HK-2 (cell line): ENCODE measurements at regions not wholly inside any gene's neighbourhood (a gene's known extent, or its start where the extent isn't known, plus 50 kb on each side); places are given as distances from the start of the nearest gene placed in this dataset.
"Not testable (repeated sequence)": the region's sequence is repeated elsewhere in the genome, so short reads cannot be mapped to it uniquely, and the experiment has no call there.

Experiments used
- DNase-seq: peaks from one replicate; pipeline ENCODE4 v3.0.0-alpha.2; 2018; ENCODE audit not compliant: unreplicated experiment

DNA sequence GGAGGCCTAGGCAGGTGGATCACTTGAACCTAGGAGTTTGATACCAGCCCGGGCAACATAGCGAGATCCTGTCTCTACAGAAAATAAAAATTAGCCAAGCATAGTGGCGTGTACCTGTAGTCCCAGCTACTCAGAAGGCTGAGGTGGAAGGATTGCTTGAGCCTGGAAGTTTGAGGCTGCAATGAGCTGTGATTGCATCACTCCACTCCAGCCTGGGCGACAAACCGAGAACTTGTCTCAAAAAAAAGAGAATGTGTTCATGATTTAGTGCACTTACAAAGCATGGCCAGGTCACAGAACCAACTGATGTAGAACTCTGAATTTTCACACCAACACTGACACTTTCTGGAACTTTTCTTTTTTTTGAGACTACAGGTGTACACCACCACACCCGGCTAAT lies 182.7 kb downstream of the ZFP64 start:
- DNase-seq: no peak

DNA sequence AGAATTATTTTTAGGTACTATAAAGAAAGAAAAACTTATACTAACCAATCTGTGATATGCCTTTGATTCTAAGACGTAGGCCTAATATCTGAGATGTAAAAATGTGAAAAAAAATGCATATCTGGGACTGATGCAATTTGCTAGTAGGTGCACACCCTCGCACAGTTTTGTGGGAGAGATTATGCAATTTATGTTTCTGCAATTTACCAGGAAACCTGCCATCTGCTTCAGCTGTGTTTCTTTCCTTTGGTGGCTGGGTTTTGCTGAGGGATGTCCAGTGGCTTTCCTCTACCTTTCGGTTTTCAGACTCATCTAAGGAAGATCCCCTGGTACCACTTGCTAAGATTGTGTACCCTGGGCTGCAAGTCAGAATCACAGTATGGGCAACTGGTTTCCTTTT lies 186.9 kb downstream of the ZFP64 start:
- DNase-seq: no peak

DNA sequence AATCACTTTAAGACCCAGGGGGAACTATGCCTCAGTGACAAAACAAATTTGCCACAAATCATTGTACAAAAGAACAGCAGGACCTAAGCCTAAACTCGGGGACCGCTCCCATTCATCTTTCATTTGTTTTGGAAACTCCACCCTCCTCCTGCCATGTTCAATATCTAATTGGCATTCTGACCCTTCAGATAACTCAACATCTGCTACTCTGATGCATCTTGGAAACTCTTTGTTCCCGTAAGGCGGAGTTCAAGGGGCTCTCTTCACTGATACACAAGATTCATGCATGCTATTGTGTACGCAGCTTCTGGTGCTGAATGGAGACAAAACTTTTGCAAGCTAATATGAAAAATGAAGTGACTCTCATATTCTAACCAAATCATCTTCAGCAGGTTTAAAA lies 187.6 kb downstream of the ZFP64 start:
- DNase-seq: no peak

DNA sequence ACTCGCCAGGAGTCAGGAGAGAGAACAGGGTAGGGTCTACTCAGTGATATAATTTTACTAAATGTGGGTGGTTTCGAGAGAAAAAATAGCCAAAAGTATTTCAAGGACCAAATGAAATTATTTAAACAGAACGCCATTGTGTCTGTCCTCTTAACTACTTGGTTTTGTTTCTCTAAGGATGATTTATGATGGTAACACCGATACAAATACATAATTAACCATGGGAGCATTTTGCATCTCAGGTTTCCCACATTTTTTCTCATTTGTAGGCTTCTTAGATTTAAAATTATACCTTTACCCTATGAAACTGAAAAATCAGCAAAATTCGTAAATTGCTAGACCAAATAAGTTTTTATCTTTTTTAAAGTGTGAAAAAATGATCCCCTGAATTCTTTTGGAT lies 188.2 kb downstream of the ZFP64 start:
- DNase-seq: no peak

DNA sequence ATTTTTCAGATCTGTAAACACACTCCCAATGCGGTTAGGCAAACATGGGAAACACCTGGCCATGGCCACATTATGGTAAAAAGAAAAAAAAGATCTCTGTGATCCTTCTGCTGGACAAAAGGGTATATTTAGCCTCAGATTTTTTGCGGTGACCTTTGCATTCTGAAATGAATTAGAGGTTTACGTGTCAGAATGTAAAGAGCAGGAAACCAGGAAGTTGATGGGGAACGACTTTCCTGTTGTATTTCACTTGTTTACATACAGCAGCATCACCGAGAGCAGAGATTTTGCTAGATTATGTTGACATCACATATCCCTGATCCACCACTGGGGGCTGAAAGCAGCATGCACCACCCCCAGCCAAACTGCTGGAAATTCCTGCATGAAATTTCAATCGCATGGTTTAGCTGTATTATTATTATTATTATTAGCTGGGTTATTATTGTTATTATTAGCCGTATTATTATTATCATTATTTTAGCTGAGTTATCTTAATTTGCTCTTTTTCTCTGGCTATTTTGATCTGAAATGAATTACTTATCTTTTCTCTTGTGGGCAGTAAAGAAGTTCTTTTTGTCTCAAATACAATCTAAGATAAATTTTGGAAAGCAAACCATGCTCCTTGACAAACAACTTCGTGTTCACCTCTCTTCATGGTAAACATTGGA lies 189.4 kb downstream of the ZFP64 start:
- DNase-seq: no peak

DNA sequence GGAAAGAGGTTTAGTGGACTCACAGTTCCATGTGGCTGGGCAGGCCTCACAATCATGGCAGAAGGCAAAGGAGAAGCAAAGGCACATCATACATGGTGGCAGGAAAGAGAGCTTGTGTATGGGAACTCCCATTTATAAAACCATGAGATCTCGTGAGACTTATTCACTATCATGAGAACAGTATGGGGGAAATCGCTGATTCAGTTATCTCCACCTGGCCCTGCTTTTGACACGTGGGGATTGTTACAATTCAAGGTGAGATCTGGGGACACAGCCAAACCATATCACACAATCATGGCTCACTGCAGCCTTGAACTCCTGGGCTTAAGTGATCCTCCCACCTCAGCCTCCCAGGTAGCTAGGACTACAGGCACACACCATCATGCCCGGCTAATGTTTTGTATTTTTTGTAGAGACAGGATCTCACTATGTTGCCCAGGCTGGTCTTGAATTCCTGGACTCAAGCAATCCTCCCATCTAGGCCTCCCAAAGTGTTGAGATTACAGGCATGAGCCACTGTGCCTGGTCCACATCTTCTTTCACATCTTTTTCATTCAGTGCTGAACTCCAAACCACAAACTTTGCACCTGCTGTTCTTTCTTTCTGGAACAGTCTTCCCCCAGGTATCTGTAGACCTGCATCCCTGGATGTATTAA lies 194.2 kb downstream of the ZFP64 start:
- DNase-seq: not testable (repeated sequence)

DNA sequence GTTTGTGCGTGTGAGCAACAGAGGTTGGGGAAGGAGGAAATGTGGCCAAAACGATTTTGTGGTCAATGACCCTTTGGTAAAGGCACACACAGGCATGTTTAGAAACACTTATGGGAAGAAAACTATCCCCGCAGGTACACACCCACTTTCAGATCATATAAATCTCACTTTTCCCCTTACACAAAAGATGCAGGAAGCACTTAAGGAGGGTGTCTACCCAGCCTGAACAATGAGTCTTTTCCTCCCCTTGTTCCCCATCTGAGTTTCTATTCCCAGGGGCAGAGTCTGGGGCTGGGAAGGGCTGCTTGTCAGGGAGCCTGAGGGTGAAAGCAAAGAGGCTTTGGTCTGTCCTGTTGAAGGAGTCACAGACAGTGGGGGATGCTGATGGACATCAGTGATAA lies 193.2 kb upstream of the SALL4 start:
- no peak for DNase-seq

DNA sequence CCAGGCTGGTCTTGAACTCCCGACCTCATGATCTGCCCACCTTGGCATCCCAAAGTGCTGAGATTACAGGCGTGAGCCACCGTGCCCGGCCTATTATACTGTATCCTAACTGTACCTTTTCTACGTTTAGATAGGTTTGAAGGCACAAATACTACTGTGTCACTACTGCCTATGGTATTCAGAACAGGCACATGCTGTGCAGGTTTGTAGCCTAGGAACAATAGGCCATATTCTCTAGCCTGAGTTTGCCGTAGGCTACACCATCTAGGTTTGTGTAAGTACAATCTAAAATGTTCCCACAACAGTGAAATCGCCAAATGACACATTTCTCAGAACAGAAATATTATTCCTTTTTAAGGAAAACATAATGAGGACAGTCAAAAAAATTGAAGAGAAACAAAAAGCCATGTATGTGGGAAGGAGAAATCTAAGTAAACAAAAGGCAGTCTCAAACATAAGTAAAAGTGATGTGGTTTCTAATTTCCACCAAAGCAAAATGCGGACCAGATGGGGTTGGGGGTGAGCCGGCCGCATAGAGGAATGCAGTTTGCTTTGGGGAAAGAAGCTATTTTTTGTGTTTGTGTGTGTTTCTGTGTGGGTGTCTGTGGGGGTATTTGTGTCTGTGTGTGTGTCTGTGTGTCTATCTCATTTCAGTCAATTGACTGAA lies 192.6 kb upstream of the SALL4 start:
- no peak for DNase-seq

DNA sequence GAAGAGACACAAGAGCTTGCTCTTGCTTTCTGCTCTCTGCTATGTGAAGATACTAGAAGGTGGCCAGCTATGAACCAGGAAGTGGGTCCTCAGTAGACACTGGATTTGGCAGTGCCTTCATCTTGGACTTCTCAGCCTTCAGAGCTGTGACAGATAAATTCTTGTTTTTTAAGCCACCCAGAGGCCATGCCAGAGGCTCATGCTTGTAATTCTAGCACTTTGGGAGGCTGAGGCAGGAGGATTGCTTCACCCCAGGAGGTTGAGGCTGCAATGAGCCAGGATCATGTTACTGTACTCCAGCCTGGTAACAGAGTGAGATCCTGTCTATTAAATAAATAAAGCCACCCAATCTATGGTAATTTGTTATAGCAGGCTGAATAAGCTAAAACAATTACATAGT lies 185.5 kb upstream of the SALL4 start:
- no peak for DNase-seq

DNA sequence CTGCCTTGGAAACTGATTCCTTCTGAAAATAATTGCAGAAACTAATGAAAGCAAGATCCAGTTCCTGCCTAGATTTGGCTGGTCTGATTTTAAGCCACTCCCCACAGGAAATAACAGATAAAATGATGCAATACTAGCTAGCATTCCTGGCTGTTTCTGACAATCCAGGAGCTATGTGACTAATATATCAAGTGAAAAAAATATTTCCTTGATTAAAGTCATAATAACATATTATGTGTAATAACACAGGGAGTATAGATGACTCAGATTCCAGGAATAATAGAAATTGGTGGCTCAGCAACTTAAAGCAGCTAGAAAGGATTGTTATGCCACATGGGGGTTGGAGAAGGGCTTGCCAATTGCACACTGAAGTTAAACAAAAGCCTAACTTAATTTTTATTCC lies 182.7 kb upstream of the SALL4 start:
- no peak for DNase-seq

DNA sequence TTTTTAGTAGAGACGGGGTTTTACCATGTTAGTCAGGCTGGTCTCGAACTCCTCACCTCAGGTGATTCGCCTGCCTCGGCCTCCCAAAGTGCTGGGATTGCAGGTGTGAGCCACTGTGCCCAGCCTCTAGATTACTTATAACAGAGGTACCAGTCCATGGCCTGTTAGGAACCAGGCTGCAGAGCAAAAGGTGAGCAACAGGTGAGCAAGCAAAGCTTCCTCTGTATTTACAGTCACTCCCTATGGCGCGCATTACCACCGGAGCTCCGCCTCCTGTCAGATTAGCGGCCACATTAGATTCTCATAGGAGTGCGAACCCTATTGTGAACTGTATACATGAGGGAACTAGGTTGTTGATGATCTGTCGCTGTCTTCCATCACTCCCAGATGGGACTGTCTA lies 178.0 kb upstream of the SALL4 start:
- no peak for DNase-seq

DNA sequence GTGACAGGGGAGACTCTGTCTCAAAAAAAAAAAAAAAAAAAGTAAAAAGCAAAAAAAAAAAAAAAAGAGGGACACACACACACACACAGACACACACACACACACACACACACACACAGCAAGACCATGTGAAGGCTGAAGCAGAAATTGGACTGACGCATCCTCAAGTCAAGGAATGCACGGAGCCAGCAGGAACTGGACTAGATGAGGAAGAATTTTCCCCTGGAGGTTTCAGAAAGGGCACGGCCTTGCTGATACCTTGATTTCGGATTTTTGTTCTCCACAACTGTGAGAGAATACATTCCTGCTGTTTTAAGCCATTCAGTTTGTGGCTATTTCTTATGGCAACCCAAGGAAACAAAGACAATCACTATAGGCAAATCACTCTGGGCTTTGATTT lies 176.9 kb upstream of the SALL4 start:
- DNase-seq: no peak

DNA sequence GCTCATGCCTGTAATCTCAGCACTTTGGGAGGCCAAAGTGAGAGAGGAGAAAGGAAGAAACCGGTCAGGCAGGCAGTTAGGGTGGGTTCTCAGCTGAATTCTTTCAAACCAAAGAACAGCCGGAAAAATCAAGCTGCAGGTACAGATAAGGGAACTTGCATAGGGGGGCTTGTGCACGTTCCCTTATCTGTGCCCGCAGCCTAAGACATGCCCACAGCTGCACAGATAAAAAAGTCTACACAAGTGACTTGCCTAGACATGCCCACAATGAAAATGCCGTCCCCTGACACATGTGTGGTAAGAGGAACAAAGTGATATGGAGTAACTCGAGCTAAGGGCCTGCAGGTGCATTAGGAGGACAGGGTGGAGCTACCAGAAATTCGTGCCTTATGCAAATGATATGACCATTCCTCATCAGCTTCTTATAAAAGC lies 175.8 kb upstream of the SALL4 start:
- no peak for DNase-seq

DNA sequence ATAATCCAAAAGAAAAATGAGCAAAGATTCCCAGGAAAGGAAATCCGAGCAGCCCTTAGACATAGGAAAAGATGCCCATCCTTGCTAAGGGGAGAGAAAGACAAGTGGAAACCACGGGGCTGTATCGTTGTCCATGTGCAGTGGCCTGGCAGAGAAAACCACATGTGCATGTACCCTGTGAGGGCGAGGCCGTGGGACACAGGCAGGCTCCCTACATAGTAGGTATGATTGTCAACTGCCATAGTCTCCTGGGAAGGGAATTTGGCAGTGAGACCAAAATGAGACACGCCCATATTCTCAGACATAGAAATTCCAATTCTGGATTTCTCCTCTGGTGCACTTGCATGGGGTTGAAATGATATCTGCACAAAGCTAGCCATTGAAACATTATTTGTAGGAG lies 169.7 kb upstream of the SALL4 start:
- no peak for DNase-seq

DNA sequence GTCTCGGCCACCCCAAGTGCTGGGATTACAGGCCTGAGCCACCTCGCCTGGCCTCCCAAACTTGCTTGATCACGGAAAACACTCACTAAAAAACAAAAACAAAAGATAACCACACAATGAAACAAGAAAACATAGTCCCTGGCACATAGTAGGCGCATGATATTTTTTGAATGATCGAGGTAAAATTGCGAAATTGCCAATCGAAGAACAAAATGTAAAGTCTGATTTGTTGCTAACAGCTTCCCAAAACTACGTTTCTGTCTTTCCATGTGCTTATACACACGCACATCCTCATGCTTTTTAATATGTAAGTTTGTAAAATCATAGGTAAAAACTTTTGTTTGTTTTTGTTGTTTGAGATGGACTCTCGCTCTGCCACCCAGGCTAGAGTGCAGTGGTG lies 168.5 kb upstream of the SALL4 start:
- no peak for DNase-seq

DNA sequence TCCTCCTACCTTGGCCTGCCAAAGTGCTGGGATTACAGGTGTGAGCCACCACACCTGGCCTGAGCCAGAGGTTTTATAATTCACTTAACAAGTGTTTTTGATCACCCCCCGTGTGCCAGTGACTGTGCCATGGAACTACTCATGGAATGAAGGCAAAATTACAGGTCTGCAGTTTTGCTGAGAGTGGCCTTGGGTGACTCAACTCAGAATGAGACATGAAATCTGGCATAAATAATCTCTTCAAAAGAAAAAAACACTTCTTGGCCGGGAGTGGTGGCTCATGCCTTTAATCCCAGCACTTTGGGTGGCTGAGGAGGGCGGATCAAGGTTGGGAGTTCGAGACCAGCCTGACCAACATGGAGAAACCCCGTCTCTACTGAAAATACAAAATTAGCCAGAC lies 166.9 kb upstream of the SALL4 start:
- DNase-seq: no peak

DNA sequence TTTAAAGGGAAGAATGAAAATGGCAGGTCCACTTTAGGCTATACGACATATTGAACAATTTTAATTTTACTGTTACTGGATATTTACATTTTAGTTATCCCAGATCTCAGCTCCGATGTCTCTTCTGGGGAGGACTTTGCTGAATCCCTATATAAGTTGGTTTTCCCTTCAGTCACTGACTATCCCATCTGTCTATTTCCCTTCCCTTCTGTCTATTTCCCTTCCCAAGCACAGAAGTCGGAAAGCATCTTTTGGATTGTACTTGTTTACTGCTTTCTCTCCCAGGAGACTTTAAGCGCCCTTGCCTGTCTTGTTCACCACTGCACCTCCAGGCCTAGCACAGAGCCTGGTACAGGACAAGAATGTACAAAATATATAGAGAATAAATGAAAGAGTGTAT lies 165.8 kb upstream of the SALL4 start:
- no peak for DNase-seq

DNA sequence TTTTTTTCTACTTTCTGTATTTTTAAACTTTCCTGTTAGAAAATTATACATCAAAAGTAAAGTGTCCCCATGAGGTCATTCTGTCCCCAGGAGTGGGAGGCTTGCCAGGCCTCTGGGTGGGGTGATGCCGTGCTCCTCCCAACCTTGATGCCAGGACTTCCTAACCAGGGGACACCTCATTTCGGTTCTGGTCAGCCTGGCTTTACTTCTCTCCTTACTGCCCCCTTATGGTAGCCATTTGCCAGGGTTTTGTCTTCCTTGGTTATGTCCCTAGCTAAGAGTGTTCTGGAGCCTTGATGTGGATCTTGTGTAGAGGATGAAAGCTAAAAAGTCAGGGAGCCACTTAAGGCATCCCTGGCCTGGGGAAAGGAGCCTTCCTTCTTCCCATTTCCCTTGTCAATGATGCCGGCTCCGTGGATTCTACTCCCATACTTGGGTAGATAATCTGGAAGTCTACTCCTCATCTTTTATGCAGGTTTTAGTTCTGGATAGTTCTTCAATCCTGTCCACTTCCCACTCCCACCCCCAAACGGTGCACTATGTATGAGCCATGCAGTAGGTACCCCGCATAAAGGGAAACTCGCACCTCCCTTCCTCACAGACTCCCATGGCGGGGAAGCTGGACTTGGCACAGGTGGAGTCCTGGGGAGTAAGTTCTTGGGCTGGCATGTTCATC lies 164.1 kb upstream of the SALL4 start:
- DNase-seq: peak; percentile 35

DNA sequence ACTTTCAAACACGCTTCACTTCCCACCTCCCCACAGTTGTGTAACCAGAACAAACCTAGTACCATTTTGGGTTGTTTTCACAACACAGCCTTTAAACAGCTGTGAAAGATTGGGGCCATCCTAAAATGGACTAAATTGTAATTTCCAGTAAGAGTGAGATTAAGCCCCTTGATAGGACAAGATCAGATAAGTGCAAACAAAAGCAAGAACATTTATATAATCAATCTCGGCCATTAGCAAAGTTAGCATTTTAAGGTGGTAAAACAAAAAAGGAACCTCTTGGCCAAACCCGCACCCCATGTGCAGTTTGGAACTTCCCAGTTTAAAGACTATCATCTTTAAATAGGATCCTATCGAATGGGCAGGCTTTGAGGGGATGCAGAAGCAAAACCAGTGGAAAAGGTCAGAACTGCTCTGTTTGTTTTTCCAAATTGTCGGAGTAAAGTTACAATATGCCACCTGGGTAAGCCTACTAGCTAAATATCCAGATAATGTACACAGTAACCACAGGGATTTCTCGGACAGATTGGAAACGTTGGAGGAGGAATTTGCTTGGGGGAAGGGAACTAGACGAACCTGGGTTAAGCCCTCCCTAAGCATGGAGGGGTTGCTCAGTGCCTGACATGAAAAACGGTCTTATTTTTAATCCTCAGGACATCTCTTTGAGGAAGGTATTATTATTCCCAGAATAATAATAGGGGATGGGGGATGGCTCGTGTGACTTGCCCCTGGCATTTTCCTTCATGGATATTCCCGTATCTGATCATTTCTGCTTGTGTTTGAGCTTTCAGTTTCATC lies 159.8 kb upstream of the SALL4 start:
- no peak for DNase-seq

DNA sequence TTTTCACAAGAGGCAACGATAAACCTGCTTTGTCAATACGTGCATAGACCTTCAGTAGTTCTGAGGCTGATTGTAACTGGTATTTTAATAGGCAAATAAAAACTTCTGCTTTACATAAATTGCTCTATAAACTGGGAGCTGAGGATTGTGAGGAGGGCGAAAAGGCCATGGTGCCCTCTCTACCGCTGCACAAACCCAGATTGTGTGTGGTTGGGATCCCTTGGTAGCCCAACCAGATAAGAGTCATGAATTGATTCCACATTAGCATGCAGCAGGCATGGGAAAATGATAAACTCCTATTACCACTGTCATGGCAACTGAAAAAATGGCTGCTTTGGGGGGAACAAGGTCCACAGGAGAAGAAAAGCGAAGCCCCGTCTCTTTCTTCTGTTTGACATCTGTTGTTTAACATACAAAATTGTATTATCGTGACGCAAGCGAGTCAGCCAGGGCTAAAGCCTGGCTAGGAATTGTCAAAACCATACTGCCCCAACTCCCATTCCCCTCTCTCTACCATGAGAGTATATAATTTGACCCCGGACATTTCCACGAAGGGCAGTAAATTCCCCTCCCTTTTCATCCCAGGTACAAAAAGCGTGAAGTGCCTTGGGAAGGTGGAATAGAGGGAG lies 157.8 kb upstream of the SALL4 start:
- no peak for DNase-seq

DNA sequence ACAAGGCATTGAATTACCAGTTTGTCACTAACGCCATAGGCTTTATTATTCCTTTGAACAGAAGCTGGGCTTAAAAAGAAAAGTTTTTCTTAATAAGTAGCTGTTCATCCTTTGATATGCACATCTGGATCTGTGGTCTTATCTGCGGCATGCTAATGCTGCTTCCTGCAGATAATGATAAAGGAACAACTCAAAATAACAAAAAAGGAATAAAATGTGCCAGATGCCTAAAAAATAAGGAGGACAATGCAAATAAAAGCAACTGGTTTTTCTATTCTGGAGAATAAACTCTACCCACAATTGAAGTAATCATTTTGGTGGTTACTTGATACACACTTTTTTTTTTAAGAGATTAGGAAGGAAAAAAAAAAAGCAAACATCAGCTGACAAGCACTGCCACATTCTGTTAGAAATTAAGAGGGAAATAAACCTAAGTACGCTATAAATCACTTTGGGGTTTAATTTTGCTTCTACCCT lies 156.8 kb upstream of the SALL4 start:
- no peak for DNase-seq
